GM12878 (cell line): ENCODE measurements at regions not wholly inside any gene's neighbourhood (a gene's known extent, or its start where the extent isn't known, plus 50 kb on each side); places are given as distances from the start of the nearest gene placed in this dataset.

Experiments
- BACH1 ChIP-seq: fragments of 450-650 bp; IDR thresholded peaks from 2 replicates; pipeline ENCODE4 v1.6.1; 2017; ENCODE audit warnings: mild to moderate bottlenecking, borderline replicate concordance
- BCLAF1 ChIP-seq: fragments of 450-650 bp; IDR thresholded peaks from 2 replicates; pipeline ENCODE4 v1.6.1; 2017; ENCODE audit warnings: antibody characterized with exemption, mild to moderate bottlenecking, moderate library complexity
- IRF4 ChIP-seq: IDR thresholded peaks from 2 replicates; pipeline ENCODE4 v1.6.1; 2011; ENCODE audit warnings: low read depth, low read length
- JUNB ChIP-seq: IDR thresholded peaks from 2 replicates; pipeline ENCODE4 v1.6.1; 2016; ENCODE audit warnings: antibody characterized with exemption, mild to moderate bottlenecking
- LARP7 ChIP-seq: fragments of 450-650 bp; IDR thresholded peaks from 2 replicates; pipeline ENCODE4 v1.6.1; 2017; ENCODE audit warnings: mild to moderate bottlenecking
- RAD21 ChIP-seq: IDR thresholded peaks from 2 replicates; pipeline ENCODE4 v1.6.1; 2011; ENCODE audit warnings: mild to moderate bottlenecking, low read depth, low read length, moderate library complexity; ENCODE audit not compliant: insufficient read depth
- SKIL ChIP-seq: fragments of 450-650 bp; IDR thresholded peaks from 2 replicates; pipeline ENCODE4 v1.6.1; 2017; ENCODE audit warnings: mild to moderate bottlenecking, low read depth, inconsistent platforms; ENCODE audit not compliant: poor library complexity, severe bottlenecking
- SPI1 ChIP-seq: IDR thresholded peaks from 2 replicates; pipeline ENCODE4 v1.6.1; 2011; ENCODE audit warnings: low read depth, mild to moderate bottlenecking, low read length, moderate library complexity, borderline replicate concordance; ENCODE audit not compliant: insufficient read depth
- SUZ12 ChIP-seq: fragments of 200-600 bp; sonication (generic); IDR thresholded peaks from one replicate; pipeline ENCODE4 v1.6.1; 2018; ENCODE audit warnings: antibody characterized with exemption, mild to moderate bottlenecking; ENCODE audit not compliant: unreplicated experiment
- TARDBP ChIP-seq: IDR thresholded peaks from 2 replicates; pipeline ENCODE4 v1.6.1; 2016; ENCODE audit warnings: borderline replicate concordance
- WRNIP1 ChIP-seq: IDR thresholded peaks from 2 replicates; pipeline ENCODE4 v1.6.1; 2011; ENCODE audit warnings: low read depth, low read length, improper control_type of control experiment, borderline replicate concordance
- TF ChIP-seq, protein P1 (sequence below), 3 experiments: IDR thresholded peaks in 2 of 3; conservative IDR thresholded peaks in 1 of 3; 2 replicates each; pipeline ENCODE4 v1.5.1; 2011; ENCODE audit warnings: low read depth in 3 of 3, low read length in 3 of 3, mild to moderate bottlenecking in 3 of 3, control low read depth in 2 of 3, moderate library complexity in 2 of 3, inconsistent platforms in 1 of 3, mixed read lengths in 1 of 3; ENCODE audit not compliant: control insufficient read depth in 2 of 3, insufficient read depth in 1 of 3; ENCODE audit errors: extremely low read depth in 1 of 3
- TF ChIP-seq, protein P2 (sequence below): fragments of 450-650 bp; conservative IDR thresholded peaks from 2 replicates; pipeline ENCODE4 v1.6.1; 2017; ENCODE audit warnings: mild to moderate bottlenecking, moderate library complexity
- TF ChIP-seq, protein P3 (sequence below): IDR thresholded peaks from 2 replicates; pipeline ENCODE4 v1.6.1; 2012; ENCODE audit warnings: mild to moderate bottlenecking, low read depth, low read length

DNA sequence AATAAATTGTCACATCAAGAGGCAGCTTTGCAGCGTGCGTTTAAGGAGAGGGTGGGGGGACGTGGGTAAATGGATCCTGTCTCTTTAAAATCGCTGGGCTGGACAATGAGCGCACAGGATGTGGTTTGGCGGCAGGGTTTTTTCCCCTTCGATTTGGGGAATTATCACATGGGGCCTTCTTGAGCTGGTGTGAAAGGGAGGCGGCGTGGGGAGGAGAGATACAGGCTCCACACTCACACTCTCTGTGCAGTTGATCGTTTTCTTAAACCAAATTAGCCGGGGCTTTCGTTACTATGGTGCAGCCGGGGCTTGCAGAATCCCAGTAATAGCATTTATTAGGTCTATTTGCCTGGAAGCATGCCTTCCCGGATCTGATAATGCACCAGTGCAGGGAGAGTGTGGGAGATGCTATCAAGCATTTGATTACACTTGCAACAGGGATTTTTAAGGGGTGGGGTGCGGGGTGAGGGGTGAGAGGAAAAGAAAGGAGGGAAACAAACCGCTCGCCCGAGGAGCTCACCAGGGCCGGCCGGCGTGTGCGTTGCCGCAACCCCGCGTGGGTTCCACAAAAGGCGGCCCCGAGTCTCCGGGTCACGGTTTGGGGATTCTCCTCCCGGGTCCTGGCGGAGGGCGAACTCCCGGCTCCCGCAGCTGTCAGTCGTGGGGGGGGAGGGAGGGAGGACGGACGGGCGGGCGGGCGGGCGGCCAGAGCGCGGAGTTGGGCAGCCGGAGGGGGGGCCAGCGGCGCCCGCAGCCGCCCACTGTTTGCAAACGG lies 58.8 kb upstream of the GSE1 start (continued):
- TF ChIP-seq, protein P1, sequence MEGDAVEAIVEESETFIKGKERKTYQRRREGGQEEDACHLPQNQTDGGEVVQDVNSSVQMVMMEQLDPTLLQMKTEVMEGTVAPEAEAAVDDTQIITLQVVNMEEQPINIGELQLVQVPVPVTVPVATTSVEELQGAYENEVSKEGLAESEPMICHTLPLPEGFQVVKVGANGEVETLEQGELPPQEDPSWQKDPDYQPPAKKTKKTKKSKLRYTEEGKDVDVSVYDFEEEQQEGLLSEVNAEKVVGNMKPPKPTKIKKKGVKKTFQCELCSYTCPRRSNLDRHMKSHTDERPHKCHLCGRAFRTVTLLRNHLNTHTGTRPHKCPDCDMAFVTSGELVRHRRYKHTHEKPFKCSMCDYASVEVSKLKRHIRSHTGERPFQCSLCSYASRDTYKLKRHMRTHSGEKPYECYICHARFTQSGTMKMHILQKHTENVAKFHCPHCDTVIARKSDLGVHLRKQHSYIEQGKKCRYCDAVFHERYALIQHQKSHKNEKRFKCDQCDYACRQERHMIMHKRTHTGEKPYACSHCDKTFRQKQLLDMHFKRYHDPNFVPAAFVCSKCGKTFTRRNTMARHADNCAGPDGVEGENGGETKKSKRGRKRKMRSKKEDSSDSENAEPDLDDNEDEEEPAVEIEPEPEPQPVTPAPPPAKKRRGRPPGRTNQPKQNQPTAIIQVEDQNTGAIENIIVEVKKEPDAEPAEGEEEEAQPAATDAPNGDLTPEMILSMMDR (IDR thresholded peaks at IDR 0.05 in 2 of 3, conservative IDR thresholded peaks at IDR 0.05 in 1 of 3; ENCODE audit: control insufficient read depth in 2 of 3, extremely low read depth in 1 of 3, insufficient read depth in 1 of 3, low read depth in 3 of 3, low read length in 3 of 3), result no peak
- 0 out of 2 replicates have a peak, but pooled peaks have one; percentile 28 for TF ChIP-seq BACH1
- TF ChIP-seq, protein P2, sequence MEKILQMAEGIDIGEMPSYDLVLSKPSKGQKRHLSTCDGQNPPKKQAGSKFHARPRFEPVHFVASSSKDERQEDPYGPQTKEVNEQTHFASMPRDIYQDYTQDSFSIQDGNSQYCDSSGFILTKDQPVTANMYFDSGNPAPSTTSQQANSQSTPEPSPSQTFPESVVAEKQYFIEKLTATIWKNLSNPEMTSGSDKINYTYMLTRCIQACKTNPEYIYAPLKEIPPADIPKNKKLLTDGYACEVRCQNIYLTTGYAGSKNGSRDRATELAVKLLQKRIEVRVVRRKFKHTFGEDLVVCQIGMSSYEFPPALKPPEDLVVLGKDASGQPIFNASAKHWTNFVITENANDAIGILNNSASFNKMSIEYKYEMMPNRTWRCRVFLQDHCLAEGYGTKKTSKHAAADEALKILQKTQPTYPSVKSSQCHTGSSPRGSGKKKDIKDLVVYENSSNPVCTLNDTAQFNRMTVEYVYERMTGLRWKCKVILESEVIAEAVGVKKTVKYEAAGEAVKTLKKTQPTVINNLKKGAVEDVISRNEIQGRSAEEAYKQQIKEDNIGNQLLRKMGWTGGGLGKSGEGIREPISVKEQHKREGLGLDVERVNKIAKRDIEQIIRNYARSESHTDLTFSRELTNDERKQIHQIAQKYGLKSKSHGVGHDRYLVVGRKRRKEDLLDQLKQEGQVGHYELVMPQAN, result 0 out of 2 replicates have a peak, but pooled peaks have one; percentile 28
- TF ChIP-seq IRF4, result 0 out of 2 replicates have a peak, but pooled peaks have one; percentile 4
- no peak for TF ChIP-seq SPI1
- TF ChIP-seq JUNB, result no peak
- no peak for TF ChIP-seq LARP7
- TF ChIP-seq SKIL, result peak; percentile 71
- TF ChIP-seq SUZ12, result no peak
- no peak for TF ChIP-seq WRNIP1
- TF ChIP-seq TARDBP, result no peak
- TF ChIP-seq BCLAF1, result no peak
- TF ChIP-seq RAD21, result no peak
- TF ChIP-seq, protein P3, sequence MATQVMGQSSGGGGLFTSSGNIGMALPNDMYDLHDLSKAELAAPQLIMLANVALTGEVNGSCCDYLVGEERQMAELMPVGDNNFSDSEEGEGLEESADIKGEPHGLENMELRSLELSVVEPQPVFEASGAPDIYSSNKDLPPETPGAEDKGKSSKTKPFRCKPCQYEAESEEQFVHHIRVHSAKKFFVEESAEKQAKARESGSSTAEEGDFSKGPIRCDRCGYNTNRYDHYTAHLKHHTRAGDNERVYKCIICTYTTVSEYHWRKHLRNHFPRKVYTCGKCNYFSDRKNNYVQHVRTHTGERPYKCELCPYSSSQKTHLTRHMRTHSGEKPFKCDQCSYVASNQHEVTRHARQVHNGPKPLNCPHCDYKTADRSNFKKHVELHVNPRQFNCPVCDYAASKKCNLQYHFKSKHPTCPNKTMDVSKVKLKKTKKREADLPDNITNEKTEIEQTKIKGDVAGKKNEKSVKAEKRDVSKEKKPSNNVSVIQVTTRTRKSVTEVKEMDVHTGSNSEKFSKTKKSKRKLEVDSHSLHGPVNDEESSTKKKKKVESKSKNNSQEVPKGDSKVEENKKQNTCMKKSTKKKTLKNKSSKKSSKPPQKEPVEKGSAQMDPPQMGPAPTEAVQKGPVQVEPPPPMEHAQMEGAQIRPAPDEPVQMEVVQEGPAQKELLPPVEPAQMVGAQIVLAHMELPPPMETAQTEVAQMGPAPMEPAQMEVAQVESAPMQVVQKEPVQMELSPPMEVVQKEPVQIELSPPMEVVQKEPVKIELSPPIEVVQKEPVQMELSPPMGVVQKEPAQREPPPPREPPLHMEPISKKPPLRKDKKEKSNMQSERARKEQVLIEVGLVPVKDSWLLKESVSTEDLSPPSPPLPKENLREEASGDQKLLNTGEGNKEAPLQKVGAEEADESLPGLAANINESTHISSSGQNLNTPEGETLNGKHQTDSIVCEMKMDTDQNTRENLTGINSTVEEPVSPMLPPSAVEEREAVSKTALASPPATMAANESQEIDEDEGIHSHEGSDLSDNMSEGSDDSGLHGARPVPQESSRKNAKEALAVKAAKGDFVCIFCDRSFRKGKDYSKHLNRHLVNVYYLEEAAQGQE, result no peak
